Trophoblast cell (in vitro differentiated cells and primary cell): ENCODE measurements at regions not wholly inside any gene's neighbourhood (a gene's known extent, or its start where the extent isn't known, plus 50 kb on each side); places are given as distances from the start of the nearest gene placed in this dataset.

ENCODE experiments used
- DNase-seq, 2 donors: peaks; one replicate each; pipeline ENCODE4 v3.0.0-alpha.2; 2016
- H2AFZ ChIP-seq: 2 replicates; pipeline ENCODE4 v1.6.1; 2013; ENCODE audit warnings: low read length, moderate library complexity, mild to moderate bottlenecking; ENCODE audit not compliant: insufficient read depth, poor library complexity
- H2AK5ac ChIP-seq: 2 replicates; pipeline ENCODE4 v1.6.1; 2013; ENCODE audit warnings: mild to moderate bottlenecking, low read length
- H2BK120ac ChIP-seq: 2 replicates; pipeline ENCODE4 v1.6.1; 2013; ENCODE audit warnings: low read length, mild to moderate bottlenecking, moderate library complexity; ENCODE audit not compliant: insufficient read depth, poor library complexity
- H2BK12ac ChIP-seq: 2 replicates; pipeline ENCODE4 v1.6.1; 2013; ENCODE audit warnings: mild to moderate bottlenecking, low read length, moderate library complexity
- H2BK5ac ChIP-seq: 2 replicates; pipeline ENCODE4 v1.6.1; 2013; ENCODE audit warnings: low read length, low read depth, moderate library complexity, mild to moderate bottlenecking; ENCODE audit not compliant: poor library complexity
- H3K14ac ChIP-seq: 2 replicates; pipeline ENCODE4 v1.6.1; 2013; ENCODE audit warnings: mild to moderate bottlenecking, low read length
- H3K18ac ChIP-seq: 2 replicates; pipeline ENCODE4 v1.6.1; 2013; ENCODE audit warnings: mild to moderate bottlenecking, low read length
- H3K23ac ChIP-seq: 2 replicates; pipeline ENCODE4 v1.6.1; 2013; ENCODE audit warnings: low read length
- H3K27ac ChIP-seq: 2 replicates; pipeline ENCODE4 v1.5.1; 2013; ENCODE audit warnings: low read depth, mild to moderate bottlenecking, inconsistent platforms, low read length, moderate library complexity
- H3K27me3 ChIP-seq: 2 replicates; pipeline ENCODE4 v1.6.1; 2013; ENCODE audit warnings: inconsistent platforms, mild to moderate bottlenecking, low read length, moderate library complexity; ENCODE audit not compliant: insufficient read depth
- H3K36me3 ChIP-seq, 2 experiments: 1 replicate in 1 of 2; 2 replicates in 1 of 2; pipeline ENCODE4 v1.6.1; 2013; ENCODE audit warnings: low read length in 2 of 2, mild to moderate bottlenecking in 2 of 2, moderate library complexity in 1 of 2; ENCODE audit not compliant: insufficient read depth in 2 of 2, control insufficient read depth in 1 of 2
- H3K4ac ChIP-seq: 2 replicates; pipeline ENCODE4 v1.6.1; 2013; ENCODE audit warnings: low read depth, mild to moderate bottlenecking, low read length, moderate library complexity
- H3K4me1 ChIP-seq, 2 experiments: 1 replicate in 1 of 2; 2 replicates in 1 of 2; pipeline ENCODE4 v1.6.1; 2013; ENCODE audit warnings: low read length in 2 of 2, mild to moderate bottlenecking in 2 of 2, moderate library complexity in 1 of 2; ENCODE audit not compliant: insufficient read depth in 2 of 2, control insufficient read depth in 1 of 2
- H3K4me2 ChIP-seq: 2 replicates; pipeline ENCODE4 v1.6.1; 2013; ENCODE audit warnings: inconsistent platforms, mild to moderate bottlenecking, low read length, moderate library complexity
- H3K4me3 ChIP-seq: 2 replicates; pipeline ENCODE4 v1.5.1; 2013; ENCODE audit warnings: mild to moderate bottlenecking, low read depth, low read length, inconsistent platforms
- H3K79me1 ChIP-seq: one replicate; pipeline ENCODE4 v1.6.1; 2013; ENCODE audit warnings: low read length
- H3K79me2 ChIP-seq: 2 replicates; pipeline ENCODE4 v1.6.1; 2013; ENCODE audit warnings: low read length, mild to moderate bottlenecking; ENCODE audit not compliant: control insufficient read depth, insufficient read depth, poor library complexity
- H3K9ac ChIP-seq: 2 replicates; pipeline ENCODE4 v1.6.1; 2013; ENCODE audit warnings: mild to moderate bottlenecking, low read length
- H3K9me3 ChIP-seq: 2 replicates; pipeline ENCODE4 v1.6.1; 2013; ENCODE audit warnings: low read depth, mild to moderate bottlenecking, control low read depth, inconsistent platforms, low read length; ENCODE audit not compliant: insufficient read depth
- H4K12ac ChIP-seq: 2 replicates; pipeline ENCODE4 v1.6.1; 2013; ENCODE audit warnings: low read depth, mild to moderate bottlenecking, low read length, moderate library complexity
- H4K8ac ChIP-seq: 2 replicates; pipeline ENCODE4 v1.6.1; 2013; ENCODE audit warnings: low read depth, mild to moderate bottlenecking, low read length, moderate library complexity
- H4K91ac ChIP-seq: one replicate; pipeline ENCODE4 v1.6.1; 2013; ENCODE audit warnings: low read depth, mild to moderate bottlenecking, low read length, moderate library complexity
- WGBS: extraction: QIAGEN DNeasy Blood & Tissue Kit; methylation state at CpG from one replicate; pipeline ENCODE4 v1.1.7; 2013; ENCODE audit warnings: missing lambda C conversion rate; ENCODE audit not compliant: insufficient read length, insufficient coverage; ENCODE audit errors: extremely low coverage; 5-methylcytosine and 5-hydroxymethylcytosine counted together

GRCh38 chr12:58616618-58617017 lies 303.7 kb downstream of the LRIG3 start:
- no peak overlapping the region for H2BK120ac ChIP-seq
- H3K27me3 ChIP-seq = no peaks in the 10 kb centered on the region
- no peak overlapping the region for H2AFZ ChIP-seq
- H3K79me1 ChIP-seq = no peaks in the 10 kb centered on the region
- no peaks in the 10 kb centered on the region for H3K79me2 ChIP-seq
- H3K4ac ChIP-seq = no peak overlapping the region
- H3K36me3 ChIP-seq = no peaks in the 10 kb centered on the region
- no peak overlapping the region for H3K14ac ChIP-seq
- no peak overlapping the region for H3K18ac ChIP-seq
- no peak overlapping the region for H3K9ac ChIP-seq
- no peak overlapping the region for H3K23ac ChIP-seq
- no peak overlapping the region for H2BK12ac ChIP-seq
- H4K91ac ChIP-seq = no peak overlapping the region
- DNase-seq = no peak
- no peak overlapping the region for H3K4me2 ChIP-seq
- H3K4me1 ChIP-seq = no peaks in the 10 kb centered on the region
- no peak overlapping the region for H3K27ac ChIP-seq
- H4K8ac ChIP-seq = no peak overlapping the region
- no peak overlapping the region for H2BK5ac ChIP-seq
- no peak overlapping the region for H4K12ac ChIP-seq
- no peak overlapping the region for H2AK5ac ChIP-seq
- no peak overlapping the region for H3K4me3 ChIP-seq
- no CpG with 5 or more reads among the region's 1 CpG for WGBS
- H3K9me3 ChIP-seq = no peaks in the 10 kb centered on the region

DNA sequence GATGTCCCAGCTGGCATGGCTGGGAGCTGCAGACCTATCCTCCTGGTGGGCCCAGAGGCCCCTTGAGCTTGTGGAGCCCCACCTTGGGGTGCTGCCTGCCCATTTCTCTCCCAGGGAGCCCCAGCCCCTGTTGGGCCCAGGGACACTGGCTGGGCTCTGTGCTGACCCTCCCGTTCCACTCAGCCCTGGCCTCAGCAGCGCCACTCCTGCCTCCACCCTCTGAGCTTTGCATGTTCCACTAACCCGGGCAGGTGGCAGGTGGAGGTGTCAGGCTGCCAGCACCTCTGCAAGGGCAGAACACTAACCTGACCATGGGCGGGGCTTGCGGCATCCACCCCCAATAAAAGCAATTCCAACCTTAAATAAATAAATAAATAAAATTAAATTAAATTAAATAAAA lies 299.2 kb downstream of the LRIG3 start:
- Histone ChIP-seq H3K18ac (no peak overlapping the region), H2AK5ac (no peak overlapping the region), H2BK5ac (no peak overlapping the region), H3K27me3 (no peaks in the 10 kb centered on the region), H3K9me3 (no peaks in the 10 kb centered on the region), H4K8ac (no peak overlapping the region), H4K91ac (no peak overlapping the region), H2BK12ac (no peak overlapping the region), H3K4ac (no peak overlapping the region), H2AFZ (no peak overlapping the region), H4K12ac (no peak overlapping the region), H3K14ac (no peak overlapping the region), H3K9ac (no peak overlapping the region), H3K4me1 (no peaks in the 10 kb centered on the region), H2BK120ac (no peak overlapping the region), H3K36me3 (no peaks in the 10 kb centered on the region), H3K4me3 (no peak overlapping the region), H3K79me2 (no peaks in the 10 kb centered on the region), H3K4me2 (no peak overlapping the region), H3K79me1 (no peaks in the 10 kb centered on the region), H3K27ac (no peak overlapping the region), H3K23ac (no peak overlapping the region)
- no peak for DNase-seq
- no CpG with 5 or more reads among the region's 5 CpGs for WGBS

DNA sequence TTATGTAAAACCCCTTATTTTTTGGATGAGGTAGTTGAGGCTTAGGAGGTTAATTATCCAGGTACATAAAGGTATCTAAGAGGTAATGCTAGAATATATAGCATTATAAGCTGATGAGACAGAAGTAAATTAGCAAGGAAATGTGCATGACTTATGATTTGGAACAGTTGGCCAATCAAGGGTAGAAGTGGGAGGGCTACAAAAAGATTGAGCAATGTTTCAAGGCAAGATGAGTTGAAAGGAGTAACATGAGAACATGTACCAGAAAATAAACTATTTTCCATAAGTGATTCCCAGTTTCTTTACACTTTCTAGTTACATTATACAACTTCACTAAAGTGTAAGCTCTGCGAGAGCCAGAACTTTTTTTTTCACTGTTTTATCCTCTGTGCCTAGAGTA lies 290.9 kb downstream of the LRIG3 start:
- Histone ChIP-seq H4K91ac (no peak overlapping the region), H3K23ac (no peak overlapping the region), H3K4ac (no peak overlapping the region), H3K36me3 (no peaks in the 10 kb centered on the region), H3K14ac (no peak overlapping the region), H3K27me3 (no peaks in the 10 kb centered on the region), H2BK120ac (no peak overlapping the region), H3K9me3 (no peaks in the 10 kb centered on the region), H3K79me1 (no peaks in the 10 kb centered on the region), H3K4me3 (no peak overlapping the region), H2BK5ac (no peak overlapping the region), H2AFZ (no peak overlapping the region), H3K4me2 (no peak overlapping the region), H3K18ac (no peak overlapping the region), H2BK12ac (no peak overlapping the region), H3K9ac (no peak overlapping the region), H3K4me1 (no peaks in the 10 kb centered on the region), H4K8ac (no peak overlapping the region), H4K12ac (no peak overlapping the region), H3K79me2 (no peaks in the 10 kb centered on the region), H3K27ac (no peak overlapping the region), H2AK5ac (no peak overlapping the region)
- no CpG with 5 or more reads among the region's 1 CpG for WGBS
- no peak for DNase-seq

- no peak overlapping the region for H2BK12ac ChIP-seq
- no peak overlapping the region for H2BK120ac ChIP-seq
- H4K12ac ChIP-seq = no peak overlapping the region
- H3K23ac ChIP-seq = no peak overlapping the region
- H3K4ac ChIP-seq = no peak overlapping the region
- DNase-seq = no peak
- no peaks in the 10 kb centered on the region for H3K79me1 ChIP-seq
- H3K79me2 ChIP-seq = no peaks in the 10 kb centered on the region
- H3K27ac ChIP-seq = no peak overlapping the region
- H4K91ac ChIP-seq = no peak overlapping the region
- H4K8ac ChIP-seq = no peak overlapping the region
- no peaks in the 10 kb centered on the region for H3K9me3 ChIP-seq
- no peak overlapping the region for H3K14ac ChIP-seq
- no peak overlapping the region for H2AFZ ChIP-seq
- H3K18ac ChIP-seq = no peak overlapping the region
- H3K4me1 ChIP-seq = no peaks in the 10 kb centered on the region
- H3K36me3 ChIP-seq = no peaks in the 10 kb centered on the region
- H2AK5ac ChIP-seq = no peak overlapping the region
- H3K4me2 ChIP-seq = no peak overlapping the region
- H3K4me3 ChIP-seq = no peak overlapping the region
- no peaks in the 10 kb centered on the region for H3K27me3 ChIP-seq
- H3K9ac ChIP-seq = no peak overlapping the region
- H2BK5ac ChIP-seq = no peak overlapping the region
These were observed 286.8 kb downstream of the LRIG3 start for GRCh38 chr12:58633479-58633878.
